ENCODE measurements at regions not wholly inside any gene's neighbourhood (a gene's known extent, or its start where the extent isn't known, plus 50 kb on each side); places are given as distances from the start of the nearest gene placed in this dataset.

GRCh38 chr4:151611960-151612359 lies 148.8 kb downstream of the GATB start:
- BruUV-seq (replicated peaks): no TSS peak
- Histone ChIP-seq H3K79me2 (ENCODE audit: control insufficient read depth, insufficient read depth, low read length) (no peaks in the 10 kb centered on the region), H3K36me3 (ENCODE audit: control insufficient read depth, insufficient read depth, low read length) (no peaks in the 10 kb centered on the region), H3K27ac (ENCODE audit: extremely low read depth, low read depth, low read length) (no peak overlapping the region), H3K4me1 (replicated peaks in 1 of 2; ENCODE audit: control insufficient read depth in 2 of 2, insufficient read depth in 2 of 2, low read length in 2 of 2) (no peaks in the 10 kb centered on the region), H2AFZ (ENCODE audit: low read depth, low read length) (no peak overlapping the region), H3K9me1 (ENCODE audit: control insufficient read depth, insufficient read depth, low read length) (no peaks in the 10 kb centered on the region), H3K4me3 (no peak overlapping the region), H3K9ac (ENCODE audit: insufficient read depth in 1 of 2, low read depth in 2 of 2, low read length in 2 of 2) (no peak overlapping the region), H3K9me3 (replicated peaks; ENCODE audit: control insufficient read depth, insufficient read depth, low read depth, low read length) (no peaks in the 10 kb centered on the region), H3K4me2 (ENCODE audit: insufficient read depth, low read length) (no peak overlapping the region), H4K20me1 (replicated peaks; ENCODE audit: control insufficient read depth, insufficient read depth, low read length) (no peaks in the 10 kb centered on the region), H3K27me3 (ENCODE audit: control insufficient read depth in 2 of 2, insufficient read depth in 2 of 2, low read length in 2 of 2) (peaks cover 0 to 3% of the 10 kb centered on the region in 2 experiments; a peak in 1 of 5 replicates)
- CTCF ChIA-PET (ENCODE audit: low intra/inter-chr PET ratio): interaction anchor here (2.0 kb wide), 1 partner anchor 249 kb away, joined by 5 read pairs; no protein-coding TSS in a partner anchor
- FAIRE-seq (no peak), ATAC-seq (no peak), DNase-seq (ENCODE audit: extremely low read depth in 1 of 4, low spot score in 3 of 4) (no peak)
- POLR2A ChIA-PET: interaction anchor here (0.6 to 0.8 kb wide), 2 partner anchors 494 to 781 kb away, joined by 3 to 5 read pairs; no protein-coding TSS in a partner anchor
- in situ Hi-C loops (cut with MboI) (loop anchor here (10.0 kb wide), 1 partner anchor 497 kb away; no protein-coding TSS in a partner anchor), intact Hi-C loops (cut with micrococcal nuclease) (loop anchor here (1.0 to 5.0 kb wide), 2 partner anchors 250 to 335 kb away; partner anchors contain the start of gene PRSS48)
- no peak for TF ChIP-seq JUN (IDR thresholded peaks at IDR 0.05; ENCODE audit: borderline replicate concordance, low read depth, low read length)
- TF ChIP-seq JUN (CRISPR knock-in tag; IDR thresholded peaks at IDR 0.05; ENCODE audit: borderline replicate concordance): no peak

GRCh38 chr4:151613290-151613689 lies 147.5 kb downstream of the GATB start:
- DNase-seq (ENCODE audit: extremely low read depth in 1 of 4, low spot score in 3 of 4) (no peak), FAIRE-seq (no peak), ATAC-seq (no peak)
- POLR2A ChIA-PET: interaction anchor here (1.5 kb wide), 1 partner anchor 12 kb away, joined by 4 read pairs; no protein-coding TSS in a partner anchor
- H3K9ac ChIP-seq (ENCODE audit: insufficient read depth in 1 of 2, low read depth in 2 of 2, low read length in 2 of 2): no peak overlapping the region
- no TSS peak for BruUV-seq (replicated peaks)
- no peak overlapping the region for H3K27ac ChIP-seq (ENCODE audit: extremely low read depth, low read depth, low read length)
- H3K27me3 ChIP-seq (ENCODE audit: control insufficient read depth in 2 of 2, insufficient read depth in 2 of 2, low read length in 2 of 2): peaks cover 0 to 4% of the 10 kb centered on the region in 2 experiments; a peak in 1 of 5 replicates
- CTCF ChIA-PET (ENCODE audit: low intra/inter-chr PET ratio): interaction anchor here (2.0 kb wide), 1 partner anchor 251 kb away, joined by 5 read pairs; no protein-coding TSS in a partner anchor
- no peak overlapping the region for H2AFZ ChIP-seq (ENCODE audit: low read depth, low read length)
- H4K20me1 ChIP-seq (replicated peaks; ENCODE audit: control insufficient read depth, insufficient read depth, low read length): no peaks in the 10 kb centered on the region
- H3K4me1 ChIP-seq (replicated peaks in 1 of 2; ENCODE audit: control insufficient read depth in 2 of 2, insufficient read depth in 2 of 2, low read length in 2 of 2): no peaks in the 10 kb centered on the region
- H3K79me2 ChIP-seq (ENCODE audit: control insufficient read depth, insufficient read depth, low read length): no peaks in the 10 kb centered on the region
- H3K9me1 ChIP-seq (ENCODE audit: control insufficient read depth, insufficient read depth, low read length): no peaks in the 10 kb centered on the region
- in situ Hi-C loops (cut with MboI): loop anchor here (10.0 kb wide), 1 partner anchor 498 kb away; no protein-coding TSS in a partner anchor
- intact Hi-C loops (cut with micrococcal nuclease): loop anchor here (5.0 kb wide), 1 partner anchor 336 kb away; the partner anchor contains the start of gene PRSS48
- H3K4me3 ChIP-seq: no peak overlapping the region
- WGBS (ENCODE audit: insufficient coverage, low coverage, missing lambda C conversion rate): 0% methylated on average over 3 of the region's 3 CpGs
- no peak overlapping the region for H3K4me2 ChIP-seq (ENCODE audit: insufficient read depth, low read length)
- no peaks in the 10 kb centered on the region for H3K36me3 ChIP-seq (ENCODE audit: control insufficient read depth, insufficient read depth, low read length)
- no peaks in the 10 kb centered on the region for H3K9me3 ChIP-seq (replicated peaks; ENCODE audit: control insufficient read depth, insufficient read depth, low read depth, low read length)
- no peak for TF ChIP-seq MIER1 (IDR thresholded peaks at IDR 0.05; ENCODE audit: low read depth)
- TF ChIP-seq SMAD3 (CRISPR knock-in tag; conservative IDR thresholded peaks at IDR 0.05): no peak
- no peak for TF ChIP-seq ZNF143 (CRISPR knock-in tag; IDR thresholded peaks at IDR 0.05)
- no peak for TF ChIP-seq ATF6 (CRISPR knock-in tag; IDR thresholded peaks at IDR 0.05)
- TF ChIP-seq GATA2 (CRISPR knock-in tag; IDR thresholded peaks at IDR 0.05): no peak
- TF ChIP-seq RB1 (IDR thresholded peaks at IDR 0.05; ENCODE audit: low read depth): no peak
- no peak for TF ChIP-seq PATZ1 (CRISPR knock-in tag; IDR thresholded peaks at IDR 0.05; ENCODE audit: borderline replicate concordance)
- TF ChIP-seq MLX (CRISPR knock-in tag; conservative IDR thresholded peaks at IDR 0.05): no peak
- no peak for TF ChIP-seq HNRNPH1 (optimal IDR thresholded peaks at IDR 0.05; ENCODE audit: low read depth, low read length)
